ENCODE measurements at regions not wholly inside any gene's neighbourhood (a gene's known extent, or its start where the extent isn't known, plus 50 kb on each side); places are given as distances from the start of the nearest gene placed in this dataset.

- TF ChIP-seq CTCF (IDR thresholded peaks at IDR 0.05; ENCODE audit: borderline replicate concordance, extremely low read depth, low read length, poor library complexity, severe bottlenecking) (no peak), EZH2 (IDR thresholded peaks at IDR 0.05; ENCODE audit: borderline replicate concordance, low read depth, low read length, severe bottlenecking) (no peak)
These were observed 77.4 kb downstream of the ETS2 start for GRCh38 chr21:38883142-38883541.
